Lower lobe of right lung (tissue), 2 donors: ENCODE measurements at regions not wholly inside any gene's neighbourhood (a gene's known extent, or its start where the extent isn't known, plus 50 kb on each side); places are given as distances from the start of the nearest gene placed in this dataset.
A peak's percentile ranks its signal among the peaks of the same experiment; 100 is the strongest.

ENCODE experiments used
- ATAC-seq, 2 donors: fragments of 200-7000 bp; cut with Tn5 transposase; one replicate each; pipeline ENCODE4 v1.9.1; 2020 to 2022; ENCODE audit warnings: mild to moderate bottlenecking in 2 of 2, moderate library complexity in 2 of 2
- DNase-seq: peaks from one replicate; pipeline ENCODE4 v3.0.0-alpha.2; 2020
- H3K27ac ChIP-seq: fragments of 200-600 bp; one replicate; pipeline ENCODE4 v1.8.0; 2022
- H3K27me3 ChIP-seq: fragments of 200-600 bp; one replicate; pipeline ENCODE4 v1.8.0; 2022; ENCODE audit warnings: low read depth
- H3K36me3 ChIP-seq: fragments of 200-600 bp; one replicate; pipeline ENCODE4 v1.8.0; 2022; ENCODE audit warnings: mild to moderate bottlenecking
- H3K4me1 ChIP-seq: fragments of 200-600 bp; one replicate; pipeline ENCODE4 v1.8.0; 2022
- H3K4me3 ChIP-seq: fragments of 200-600 bp; one replicate; pipeline ENCODE4 v1.8.0; 2022; ENCODE audit warnings: mild to moderate bottlenecking
- H3K9me3 ChIP-seq: fragments of 200-600 bp; one replicate; pipeline ENCODE4 v1.8.0; 2022
- intact Hi-C: fragments of 100-400 bp; cut with DNase I; formaldehyde crosslinking; loops from one replicate; pipeline ENCODE4 v1.11.0; 2022
- TF ChIP-seq, protein P1 (sequence below): fragments of 200-600 bp; IDR thresholded peaks from one replicate; pipeline ENCODE4 v1.8.0; 2022; ENCODE audit warnings: antibody characterized with exemption, mild to moderate bottlenecking
- donor health status: DM: no; HTN: yes; CAD: no; lungs with severe emphysema.

DNA sequence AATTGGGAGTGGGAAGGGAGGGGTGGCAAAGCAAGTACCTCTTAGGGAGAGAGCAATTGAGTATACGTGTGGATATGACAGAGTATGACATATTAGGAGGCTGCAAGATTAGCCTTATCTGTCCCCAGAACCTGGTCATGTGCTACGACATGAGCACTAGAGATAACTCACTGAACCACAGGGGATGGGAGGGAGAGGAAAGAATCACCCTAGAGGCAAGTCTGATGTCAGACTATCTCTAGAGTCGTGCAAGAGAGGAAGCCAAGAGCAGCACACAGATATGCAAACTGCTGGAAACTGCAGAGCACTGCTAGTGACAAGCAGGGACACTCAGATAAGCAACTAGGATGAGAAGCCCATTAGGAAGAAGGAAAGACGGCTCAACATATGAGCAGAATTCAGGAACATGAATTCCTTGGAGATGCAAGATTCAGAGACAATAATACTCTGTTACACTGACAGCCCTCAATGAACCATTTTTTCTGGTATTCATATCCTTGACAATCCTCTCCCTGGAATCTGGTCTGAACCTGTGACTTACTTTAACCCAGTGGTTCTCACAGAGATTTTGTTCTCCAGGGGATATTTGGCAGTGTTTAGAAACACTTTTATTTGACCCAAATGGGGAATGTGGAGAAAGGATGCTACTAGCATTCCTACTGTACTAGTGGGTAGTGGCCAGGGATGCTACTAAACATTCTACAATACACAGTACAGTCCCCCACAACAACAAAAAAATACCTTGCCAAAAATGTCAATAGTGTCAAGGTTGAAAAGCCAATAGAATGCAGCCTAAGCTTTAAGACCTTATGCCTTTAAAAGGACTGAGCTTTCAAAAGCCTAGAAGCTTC, 84.0 kb upstream of the BMP2K start:
- intact Hi-C loops: no loop called here
- H3K36me3 ChIP-seq: no peaks in the 10 kb centered on the region
- peak; percentile 47 to 70 for ATAC-seq
- DNase-seq: no peak
- H3K9me3 ChIP-seq: no peaks in the 10 kb centered on the region
- TF ChIP-seq, protein P1, sequence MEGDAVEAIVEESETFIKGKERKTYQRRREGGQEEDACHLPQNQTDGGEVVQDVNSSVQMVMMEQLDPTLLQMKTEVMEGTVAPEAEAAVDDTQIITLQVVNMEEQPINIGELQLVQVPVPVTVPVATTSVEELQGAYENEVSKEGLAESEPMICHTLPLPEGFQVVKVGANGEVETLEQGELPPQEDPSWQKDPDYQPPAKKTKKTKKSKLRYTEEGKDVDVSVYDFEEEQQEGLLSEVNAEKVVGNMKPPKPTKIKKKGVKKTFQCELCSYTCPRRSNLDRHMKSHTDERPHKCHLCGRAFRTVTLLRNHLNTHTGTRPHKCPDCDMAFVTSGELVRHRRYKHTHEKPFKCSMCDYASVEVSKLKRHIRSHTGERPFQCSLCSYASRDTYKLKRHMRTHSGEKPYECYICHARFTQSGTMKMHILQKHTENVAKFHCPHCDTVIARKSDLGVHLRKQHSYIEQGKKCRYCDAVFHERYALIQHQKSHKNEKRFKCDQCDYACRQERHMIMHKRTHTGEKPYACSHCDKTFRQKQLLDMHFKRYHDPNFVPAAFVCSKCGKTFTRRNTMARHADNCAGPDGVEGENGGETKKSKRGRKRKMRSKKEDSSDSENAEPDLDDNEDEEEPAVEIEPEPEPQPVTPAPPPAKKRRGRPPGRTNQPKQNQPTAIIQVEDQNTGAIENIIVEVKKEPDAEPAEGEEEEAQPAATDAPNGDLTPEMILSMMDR: no peak
- no peaks in the 10 kb centered on the region for H3K4me1 ChIP-seq
- no peak overlapping the region for H3K4me3 ChIP-seq
- H3K27me3 ChIP-seq: no peaks in the 10 kb centered on the region
- H3K27ac ChIP-seq: no peak overlapping the region

DNA sequence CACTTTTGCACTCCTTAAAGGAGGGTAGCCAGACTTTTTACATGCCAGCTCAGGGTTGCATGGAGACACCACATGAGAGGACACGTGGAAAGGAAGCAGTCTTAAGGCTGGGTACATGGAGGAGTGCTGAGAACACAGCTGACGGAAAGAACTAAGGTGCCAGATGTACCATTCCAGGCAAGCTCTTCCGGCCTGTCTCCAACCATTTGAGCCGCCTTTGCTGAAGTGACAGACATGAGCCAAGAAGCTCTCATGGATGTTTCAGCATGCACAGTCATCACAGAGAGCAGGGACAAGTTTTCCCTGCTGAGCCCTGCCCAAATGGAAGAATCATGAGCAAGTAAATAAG, 83.4 kb upstream of the BMP2K start:
- TF ChIP-seq, protein P1: no peak
- Histone ChIP-seq H3K36me3 (no peaks in the 10 kb centered on the region), H3K4me1 (no peaks in the 10 kb centered on the region), H3K9me3 (no peaks in the 10 kb centered on the region), H3K27me3 (no peaks in the 10 kb centered on the region), H3K4me3 (no peak overlapping the region), H3K27ac (no peak overlapping the region)
- no peak for ATAC-seq
- no peak for DNase-seq
- intact Hi-C loops: no loop called here

DNA sequence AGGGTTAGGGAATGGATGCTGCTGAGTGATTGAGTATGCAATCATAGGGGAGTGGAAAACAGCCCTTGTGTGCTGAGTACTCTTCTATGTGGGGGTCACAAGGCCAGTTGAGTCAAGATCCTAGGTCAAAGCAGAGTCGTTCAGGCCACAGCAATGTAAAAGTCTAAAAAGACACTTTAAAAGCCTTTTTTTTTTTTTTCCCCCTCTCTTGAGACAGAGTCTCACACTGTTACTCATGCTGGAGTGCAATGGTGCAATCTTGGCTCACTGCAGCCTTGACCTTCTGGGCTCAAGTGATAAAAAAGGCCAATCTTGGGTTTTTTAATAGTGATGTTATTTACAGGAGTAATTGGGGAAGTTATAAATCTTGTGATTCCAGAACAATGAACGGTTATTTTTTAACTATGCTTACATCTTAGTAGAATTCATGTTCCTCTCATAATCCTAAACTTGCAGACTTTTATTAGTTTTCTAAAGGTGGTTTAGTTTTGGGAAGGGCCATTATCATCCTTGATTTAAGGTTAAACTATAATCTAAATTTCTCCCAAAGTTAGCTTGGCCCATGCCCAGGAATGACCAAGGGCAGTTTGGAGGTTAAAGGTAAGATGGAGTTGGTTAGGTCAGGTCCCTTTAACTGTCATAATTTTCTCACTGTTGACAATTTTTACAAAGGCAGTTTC, 82.2 kb upstream of the BMP2K start:
- Histone ChIP-seq H3K4me3 (no peak overlapping the region), H3K27ac (no peak overlapping the region), H3K36me3 (no peaks in the 10 kb centered on the region), H3K9me3 (no peaks in the 10 kb centered on the region), H3K4me1 (no peaks in the 10 kb centered on the region), H3K27me3 (no peaks in the 10 kb centered on the region)
- TF ChIP-seq, protein P1: no peak
- DNase-seq: no peak
- intact Hi-C loops: no loop called here
- ATAC-seq: no peak

DNA sequence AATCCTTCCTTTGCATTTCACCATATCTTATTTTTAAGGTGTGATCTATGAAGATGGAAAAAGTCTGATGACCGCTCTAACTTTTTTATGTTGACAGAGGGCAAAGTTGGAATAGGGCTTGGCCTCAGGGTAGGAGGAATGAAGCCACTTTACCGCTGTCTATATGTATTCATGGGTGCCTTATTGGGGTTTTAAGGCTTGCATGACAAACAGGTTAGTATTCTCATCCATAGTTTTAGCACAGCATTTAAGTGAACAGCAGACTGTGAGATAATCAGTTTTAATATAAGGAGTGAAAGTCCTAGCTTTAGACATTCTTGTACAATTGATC, 81.7 kb upstream of the BMP2K start:
- ATAC-seq (no peak), DNase-seq (no peak)
- no peaks in the 10 kb centered on the region for H3K27me3 ChIP-seq
- intact Hi-C loops: no loop called here
- TF ChIP-seq, protein P1: no peak
- no peaks in the 10 kb centered on the region for H3K9me3 ChIP-seq
- no peaks in the 10 kb centered on the region for H3K4me1 ChIP-seq
- H3K36me3 ChIP-seq: no peaks in the 10 kb centered on the region
- no peak overlapping the region for H3K4me3 ChIP-seq
- no peak overlapping the region for H3K27ac ChIP-seq

DNA sequence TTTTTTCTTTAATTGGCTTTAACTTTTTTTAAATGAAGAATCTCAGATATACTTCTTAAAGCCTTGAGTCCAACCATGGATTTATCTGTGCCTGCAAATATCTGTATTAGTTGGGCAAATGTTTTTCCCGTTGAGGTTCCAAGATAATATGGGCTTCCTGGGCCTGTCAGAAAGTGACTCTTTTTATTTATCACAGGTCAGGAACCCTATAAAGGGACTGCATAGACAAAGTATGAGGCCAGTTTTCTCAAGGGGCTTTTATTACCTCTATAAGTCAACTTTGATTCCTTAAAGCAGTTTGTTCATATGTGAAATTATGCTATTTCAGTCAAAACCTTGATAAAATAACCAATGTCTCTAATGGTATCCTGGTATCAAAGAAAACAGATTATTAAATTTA, 80.2 kb upstream of the BMP2K start:
- Histone ChIP-seq H3K27ac (no peak overlapping the region), H3K4me3 (no peak overlapping the region), H3K36me3 (no peaks in the 10 kb centered on the region), H3K27me3 (no peaks in the 10 kb centered on the region), H3K9me3 (no peaks in the 10 kb centered on the region), H3K4me1 (no peaks in the 10 kb centered on the region)
- DNase-seq (no peak), ATAC-seq (no peak)
- intact Hi-C loops: no loop called here
- TF ChIP-seq, protein P1: no peak
